ENCODE measurements at regions not wholly inside any gene's neighbourhood (a gene's known extent, or its start where the extent isn't known, plus 50 kb on each side); places are given as distances from the start of the nearest gene placed in this dataset.

GRCh38 chr20:1720845-1721475 is 63.4 kb upstream of the SIRPG start:
- DNase-seq (ENCODE audit: low read depth in 3 of 3, low spot score in 2 of 3) = no peak

- DNase-seq (ENCODE audit: low read depth in 3 of 3, low spot score in 2 of 3) = no peak
Measured at GRCh38 chr20:1720226-1720625, 62.6 kb upstream of the SIRPG start.

- no peak for DNase-seq (ENCODE audit: low read depth in 3 of 3, low spot score in 2 of 3)
Measured at GRCh38 chr20:1718604-1719384, 61.2 kb upstream of the SIRPG start.

GRCh38 chr20:1712634-1713624 is 55.4 kb upstream of the SIRPG start:
- DNase-seq (ENCODE audit: low read depth in 3 of 3, low spot score in 2 of 3) = no peak

- DNase-seq (ENCODE audit: low read depth in 3 of 3, low spot score in 2 of 3) = no peak
Measured at GRCh38 chr20:1711826-1712601, 54.4 kb upstream of the SIRPG start.

GRCh38 chr20:1711266-1711665 is 53.7 kb upstream of the SIRPG start:
- DNase-seq (ENCODE audit: low read depth in 3 of 3, low spot score in 2 of 3) = no peak

GRCh38 chr20:1710484-1710883 is 52.9 kb upstream of the SIRPG start:
- DNase-seq (ENCODE audit: low read depth in 3 of 3, low spot score in 2 of 3) = no peak

GRCh38 chr20:1707588-1708449 is 50.2 kb upstream of the SIRPG start:
- no peak for DNase-seq (ENCODE audit: low read depth in 3 of 3, low spot score in 2 of 3)

All from right renal cortex interstitium (tissue), 3 donors.